Panc1 (cell line): ENCODE measurements at regions not wholly inside any gene's neighbourhood (a gene's known extent, or its start where the extent isn't known, plus 50 kb on each side); places are given as distances from the start of the nearest gene placed in this dataset.
A peak's percentile ranks its signal among the peaks of the same experiment; 100 is the strongest.

Experiments
- POLR2AphosphoS5 ChIP-seq: IDR thresholded peaks from 2 replicates; pipeline ENCODE4 v1.6.1; 2012; ENCODE audit warnings: mild to moderate bottlenecking, low read depth, low read length, moderate library complexity
- SIN3A ChIP-seq: IDR thresholded peaks from 2 replicates; pipeline ENCODE4 v1.6.1; 2012; ENCODE audit warnings: low read depth, mild to moderate bottlenecking, low read length, moderate library complexity, borderline replicate concordance; ENCODE audit not compliant: insufficient read depth
- TCF7L2 ChIP-seq: IDR thresholded peaks from 2 replicates; pipeline ENCODE4 v1.6.1; 2011; ENCODE audit warnings: mild to moderate bottlenecking, low read depth, low read length, inconsistent platforms
- TF ChIP-seq, protein P1 (sequence below): fragments of 450-650 bp; IDR thresholded peaks from 2 replicates; pipeline ENCODE4 v1.5.1; 2017; ENCODE audit warnings: mild to moderate bottlenecking
- TF ChIP-seq, protein P2 (sequence below), 2 experiments: IDR thresholded peaks; 2 replicates each; pipeline ENCODE4 v1.6.1; 2011 to 2012; ENCODE audit warnings: low read depth in 2 of 2, control low read depth in 1 of 2, low read length in 1 of 2, mild to moderate bottlenecking in 1 of 2, moderate library complexity in 1 of 2; ENCODE audit not compliant: insufficient read depth in 1 of 2

DNA sequence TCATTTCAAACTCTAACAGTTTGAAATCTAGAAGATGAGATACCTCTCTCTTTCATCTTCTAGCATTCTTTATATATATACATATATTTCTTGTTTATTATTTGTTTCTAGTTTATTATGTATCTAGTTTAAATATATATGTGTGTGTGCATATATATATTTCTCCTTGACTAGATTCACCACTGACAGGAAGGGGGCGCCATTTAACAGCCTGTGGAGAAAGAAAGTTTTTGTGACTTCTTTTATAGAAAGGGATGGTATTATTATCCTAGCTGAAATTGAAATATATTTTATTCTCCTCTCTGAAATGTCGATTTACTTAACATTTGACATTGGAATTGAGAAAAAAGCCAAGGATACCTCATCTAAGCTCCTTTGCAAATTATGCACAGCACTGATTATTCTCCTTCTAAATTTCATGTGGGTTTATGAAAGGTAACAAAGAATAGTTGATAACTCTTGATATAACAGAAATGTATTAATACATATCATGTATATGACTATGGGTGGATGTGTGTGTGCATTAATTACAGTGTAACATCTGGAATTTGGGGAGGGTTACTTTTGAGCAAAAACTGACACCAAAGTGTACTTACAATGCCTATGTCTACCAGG lies 160.7 kb upstream of the NT5C1B start:
- TF ChIP-seq, protein P1, sequence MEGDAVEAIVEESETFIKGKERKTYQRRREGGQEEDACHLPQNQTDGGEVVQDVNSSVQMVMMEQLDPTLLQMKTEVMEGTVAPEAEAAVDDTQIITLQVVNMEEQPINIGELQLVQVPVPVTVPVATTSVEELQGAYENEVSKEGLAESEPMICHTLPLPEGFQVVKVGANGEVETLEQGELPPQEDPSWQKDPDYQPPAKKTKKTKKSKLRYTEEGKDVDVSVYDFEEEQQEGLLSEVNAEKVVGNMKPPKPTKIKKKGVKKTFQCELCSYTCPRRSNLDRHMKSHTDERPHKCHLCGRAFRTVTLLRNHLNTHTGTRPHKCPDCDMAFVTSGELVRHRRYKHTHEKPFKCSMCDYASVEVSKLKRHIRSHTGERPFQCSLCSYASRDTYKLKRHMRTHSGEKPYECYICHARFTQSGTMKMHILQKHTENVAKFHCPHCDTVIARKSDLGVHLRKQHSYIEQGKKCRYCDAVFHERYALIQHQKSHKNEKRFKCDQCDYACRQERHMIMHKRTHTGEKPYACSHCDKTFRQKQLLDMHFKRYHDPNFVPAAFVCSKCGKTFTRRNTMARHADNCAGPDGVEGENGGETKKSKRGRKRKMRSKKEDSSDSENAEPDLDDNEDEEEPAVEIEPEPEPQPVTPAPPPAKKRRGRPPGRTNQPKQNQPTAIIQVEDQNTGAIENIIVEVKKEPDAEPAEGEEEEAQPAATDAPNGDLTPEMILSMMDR, result peak; percentile 75; the same call in 1 of the 2 replicates
- TF ChIP-seq, protein P2, sequence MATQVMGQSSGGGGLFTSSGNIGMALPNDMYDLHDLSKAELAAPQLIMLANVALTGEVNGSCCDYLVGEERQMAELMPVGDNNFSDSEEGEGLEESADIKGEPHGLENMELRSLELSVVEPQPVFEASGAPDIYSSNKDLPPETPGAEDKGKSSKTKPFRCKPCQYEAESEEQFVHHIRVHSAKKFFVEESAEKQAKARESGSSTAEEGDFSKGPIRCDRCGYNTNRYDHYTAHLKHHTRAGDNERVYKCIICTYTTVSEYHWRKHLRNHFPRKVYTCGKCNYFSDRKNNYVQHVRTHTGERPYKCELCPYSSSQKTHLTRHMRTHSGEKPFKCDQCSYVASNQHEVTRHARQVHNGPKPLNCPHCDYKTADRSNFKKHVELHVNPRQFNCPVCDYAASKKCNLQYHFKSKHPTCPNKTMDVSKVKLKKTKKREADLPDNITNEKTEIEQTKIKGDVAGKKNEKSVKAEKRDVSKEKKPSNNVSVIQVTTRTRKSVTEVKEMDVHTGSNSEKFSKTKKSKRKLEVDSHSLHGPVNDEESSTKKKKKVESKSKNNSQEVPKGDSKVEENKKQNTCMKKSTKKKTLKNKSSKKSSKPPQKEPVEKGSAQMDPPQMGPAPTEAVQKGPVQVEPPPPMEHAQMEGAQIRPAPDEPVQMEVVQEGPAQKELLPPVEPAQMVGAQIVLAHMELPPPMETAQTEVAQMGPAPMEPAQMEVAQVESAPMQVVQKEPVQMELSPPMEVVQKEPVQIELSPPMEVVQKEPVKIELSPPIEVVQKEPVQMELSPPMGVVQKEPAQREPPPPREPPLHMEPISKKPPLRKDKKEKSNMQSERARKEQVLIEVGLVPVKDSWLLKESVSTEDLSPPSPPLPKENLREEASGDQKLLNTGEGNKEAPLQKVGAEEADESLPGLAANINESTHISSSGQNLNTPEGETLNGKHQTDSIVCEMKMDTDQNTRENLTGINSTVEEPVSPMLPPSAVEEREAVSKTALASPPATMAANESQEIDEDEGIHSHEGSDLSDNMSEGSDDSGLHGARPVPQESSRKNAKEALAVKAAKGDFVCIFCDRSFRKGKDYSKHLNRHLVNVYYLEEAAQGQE (IDR thresholded peaks at IDR 0.05; ENCODE audit: insufficient read depth in 1 of 2, low read depth in 2 of 2, low read length in 1 of 2), result no peak
- TF ChIP-seq POLR2AphosphoS5 (no peak), SIN3A (no peak), TCF7L2 (no peak)
